ENCODE measurements at regions not wholly inside any gene's neighbourhood (a gene's known extent, or its start where the extent isn't known, plus 50 kb on each side); places are given as distances from the start of the nearest gene placed in this dataset.

- H3K4me3 ChIP-seq (ENCODE audit: low read length): no peak overlapping the region
- DNase-seq: peak in 1 of 2 donors; percentile 18
- no peaks in the 10 kb centered on the region for H3K36me3 ChIP-seq (ENCODE audit: control insufficient read depth, insufficient read depth, low read length)
- H3K4me1 ChIP-seq (ENCODE audit: control insufficient read depth, insufficient read depth, low read length): no peaks in the 10 kb centered on the region
- WGBS (ENCODE audit: insufficient coverage, low lambda C conversion rate): 80% methylated on average over 1 of the region's 10 CpGs
- H3K27ac ChIP-seq (ENCODE audit: low read length): no peak overlapping the region
- H3K9me3 ChIP-seq (ENCODE audit: control insufficient read depth, low read depth, low read length): no peaks in the 10 kb centered on the region
- peaks cover 6% of the 10 kb centered on the region for H3K27me3 ChIP-seq (ENCODE audit: control insufficient read depth, insufficient read depth, low read length)
Observed at GRCh38 chr1:17919525-17920439, 164.6 kb downstream of the ACTL8 start.

DNA sequence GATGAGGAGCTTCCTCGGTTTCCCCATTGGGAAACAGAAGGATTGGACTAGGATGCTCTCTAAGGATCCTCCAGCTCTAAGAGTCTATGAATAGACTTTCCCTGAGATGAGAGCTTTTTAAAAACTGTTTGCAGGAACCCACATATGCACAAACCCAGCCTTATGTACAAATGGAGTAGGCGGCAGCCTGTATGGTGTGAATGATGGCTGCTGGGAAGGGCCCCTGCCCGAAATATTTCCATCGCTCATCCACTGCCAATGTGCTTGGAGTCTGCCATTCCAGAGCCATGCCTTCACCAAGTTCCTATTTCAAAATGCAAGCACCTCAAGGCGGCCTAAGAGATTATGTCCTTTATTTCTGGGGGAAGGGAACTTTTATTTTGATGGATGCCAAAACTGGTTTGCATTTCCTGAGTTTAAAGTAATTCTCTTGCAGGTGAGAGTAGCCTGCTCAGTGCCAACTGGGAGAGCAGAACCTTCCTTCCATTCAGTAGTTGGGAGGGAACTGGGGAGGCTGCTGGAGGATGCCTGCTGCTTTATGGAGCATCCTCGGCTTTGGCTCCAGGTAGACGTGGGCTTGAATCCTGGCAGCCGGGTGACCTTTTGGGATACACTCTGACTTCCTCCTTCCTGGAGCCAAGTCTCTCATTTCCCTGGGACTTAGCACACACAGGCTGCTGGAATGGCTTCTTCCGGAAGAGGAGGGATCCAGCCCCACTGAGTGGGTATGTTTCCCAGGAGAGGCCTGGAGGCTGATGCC is 165.9 kb downstream of the ACTL8 start:
- no peaks in the 10 kb centered on the region for H3K4me1 ChIP-seq (ENCODE audit: control insufficient read depth, insufficient read depth, low read length)

DNA sequence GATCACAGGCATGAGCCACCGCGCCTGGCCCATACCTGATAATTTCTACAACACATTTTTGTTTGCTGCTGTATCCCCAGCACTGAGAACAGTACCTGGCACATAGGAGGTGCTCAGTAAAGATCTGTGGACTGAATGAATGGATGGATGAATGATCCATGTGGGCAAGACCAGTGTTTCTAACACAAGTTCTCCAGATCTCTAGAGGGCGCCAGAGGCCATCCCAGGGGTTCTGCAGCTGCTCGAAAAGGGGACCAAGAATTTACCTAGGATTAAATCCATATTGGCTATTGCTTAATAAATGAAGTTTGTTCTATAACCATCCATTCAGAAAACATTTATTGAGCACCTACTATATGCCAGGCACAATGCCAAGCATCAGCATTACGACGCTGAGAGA is 167.7 kb downstream of the ACTL8 start:
- H3K27me3 ChIP-seq (ENCODE audit: control insufficient read depth, insufficient read depth, low read length): no peaks in the 10 kb centered on the region

More for the DNA sequence above, 165.9 kb downstream of the ACTL8 start:
- no peaks in the 10 kb centered on the region for H3K36me3 ChIP-seq (ENCODE audit: control insufficient read depth, insufficient read depth, low read length)
- H3K9me3 ChIP-seq (ENCODE audit: control insufficient read depth, low read depth, low read length): no peaks in the 10 kb centered on the region
- WGBS (ENCODE audit: insufficient coverage, low lambda C conversion rate): no CpG with 5 or more reads among the region's 9 CpGs
- DNase-seq: no peak
- no peak overlapping the region for H3K27ac ChIP-seq (ENCODE audit: low read length)
- no peak overlapping the region for H3K4me3 ChIP-seq (ENCODE audit: low read length)
- peaks cover 5% of the 10 kb centered on the region for H3K27me3 ChIP-seq (ENCODE audit: control insufficient read depth, insufficient read depth, low read length)

DNA sequence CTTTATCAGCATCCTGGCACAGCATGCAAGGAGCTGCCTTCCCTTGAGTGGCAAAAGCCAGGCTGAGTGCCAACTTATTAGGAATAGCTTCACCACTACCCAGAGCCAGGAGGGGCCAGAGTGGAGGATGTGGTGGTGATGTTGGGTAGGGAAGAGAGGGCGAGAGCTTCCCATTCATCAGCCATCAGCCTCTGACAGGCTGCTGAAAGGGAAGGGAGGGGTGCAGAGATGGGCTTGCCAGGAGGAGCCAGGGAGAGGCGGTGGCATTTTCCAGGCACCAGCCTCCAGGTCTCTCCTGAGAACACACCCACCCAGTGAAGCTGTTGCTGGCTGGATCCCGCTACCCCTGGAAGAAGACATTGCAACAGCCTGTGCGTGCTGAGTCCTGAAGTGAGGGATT is 168.5 kb downstream of the ACTL8 start:
- Histone ChIP-seq H3K4me1 (ENCODE audit: control insufficient read depth, insufficient read depth, low read length) (no peaks in the 10 kb centered on the region), H3K4me3 (ENCODE audit: low read length) (no peak overlapping the region), H3K36me3 (ENCODE audit: control insufficient read depth, insufficient read depth, low read length) (no peaks in the 10 kb centered on the region), H3K27me3 (ENCODE audit: control insufficient read depth, insufficient read depth, low read length) (no peaks in the 10 kb centered on the region), H3K27ac (ENCODE audit: low read length) (no peak overlapping the region), H3K9me3 (ENCODE audit: control insufficient read depth, low read depth, low read length) (no peaks in the 10 kb centered on the region)
- WGBS (ENCODE audit: insufficient coverage, low lambda C conversion rate): no CpG with 5 or more reads among the region's 4 CpGs
- DNase-seq: no peak

More for the DNA sequence above, 167.7 kb downstream of the ACTL8 start:
- no peaks in the 10 kb centered on the region for H3K36me3 ChIP-seq (ENCODE audit: control insufficient read depth, insufficient read depth, low read length)
- no peak overlapping the region for H3K27ac ChIP-seq (ENCODE audit: low read length)
- WGBS (ENCODE audit: insufficient coverage, low lambda C conversion rate): no CpG with 5 or more reads among the region's 6 CpGs
- H3K4me3 ChIP-seq (ENCODE audit: low read length): no peak overlapping the region
- peak in 1 of 2 donors; percentile 9 for DNase-seq
- H3K9me3 ChIP-seq (ENCODE audit: control insufficient read depth, low read depth, low read length): no peaks in the 10 kb centered on the region
- no peaks in the 10 kb centered on the region for H3K4me1 ChIP-seq (ENCODE audit: control insufficient read depth, insufficient read depth, low read length)

- no peaks in the 10 kb centered on the region for H3K36me3 ChIP-seq (ENCODE audit: control insufficient read depth, insufficient read depth, low read length)
- H3K27ac ChIP-seq (ENCODE audit: low read length): no peak overlapping the region
- H3K4me1 ChIP-seq (ENCODE audit: control insufficient read depth, insufficient read depth, low read length): no peaks in the 10 kb centered on the region
- no peaks in the 10 kb centered on the region for H3K9me3 ChIP-seq (ENCODE audit: control insufficient read depth, low read depth, low read length)
- no peak for DNase-seq
- no peaks in the 10 kb centered on the region for H3K27me3 ChIP-seq (ENCODE audit: control insufficient read depth, insufficient read depth, low read length)
- no peak overlapping the region for H3K4me3 ChIP-seq (ENCODE audit: low read length)
Observed at GRCh38 chr1:17924578-17924977, 169.4 kb downstream of the ACTL8 start.

DNA sequence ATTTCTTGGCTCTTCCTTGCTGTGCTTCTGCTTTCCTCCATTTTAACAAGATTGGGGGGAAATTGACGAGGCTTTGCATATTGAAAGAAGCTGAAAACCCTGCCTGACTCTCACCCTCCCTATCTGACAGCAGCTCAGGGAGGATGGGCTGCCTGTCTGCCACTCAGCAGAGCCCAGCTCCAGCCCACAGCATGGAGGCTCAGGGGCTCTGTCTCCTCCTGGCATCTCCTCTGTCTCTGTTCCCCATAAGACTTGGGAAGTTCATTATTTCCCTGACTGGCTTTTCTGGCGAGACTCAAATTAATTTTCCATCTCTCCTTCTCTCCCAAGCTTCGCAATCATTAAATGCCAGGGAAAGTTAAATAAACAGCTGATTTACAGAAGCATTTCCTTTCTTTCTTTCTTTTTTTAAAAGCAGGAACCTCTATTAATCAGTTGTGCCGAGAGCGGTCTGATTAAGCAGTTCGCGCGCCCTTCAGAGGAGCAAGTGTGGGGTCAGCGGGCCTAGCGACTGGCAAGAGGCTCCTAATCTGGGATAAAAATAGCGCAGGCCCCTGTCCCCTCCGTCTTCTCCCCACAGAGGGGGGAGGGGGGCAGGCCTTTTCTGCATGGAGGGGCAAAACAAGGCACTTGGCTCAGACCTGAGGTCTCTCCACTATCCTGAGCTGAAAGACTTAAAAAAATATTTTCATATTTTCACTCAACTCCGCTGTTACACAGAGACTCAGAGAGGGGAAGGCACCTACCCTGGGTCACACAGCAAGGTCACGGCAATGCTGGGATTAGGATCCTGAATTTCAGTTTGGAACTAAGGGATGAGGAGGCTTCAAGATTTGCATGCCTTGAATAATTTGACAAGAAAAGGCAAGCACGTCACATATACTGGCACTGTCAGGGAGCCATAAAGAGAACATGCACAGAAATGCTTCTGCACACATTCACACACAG is 170.4 kb downstream of the ACTL8 start:
- WGBS (ENCODE audit: insufficient coverage, low lambda C conversion rate): no CpG with 5 or more reads among the region's 15 CpGs
- Histone ChIP-seq H3K4me3 (ENCODE audit: low read length) (no peak overlapping the region), H3K4me1 (ENCODE audit: control insufficient read depth, insufficient read depth, low read length) (no peaks in the 10 kb centered on the region), H3K9me3 (ENCODE audit: control insufficient read depth, low read depth, low read length) (no peaks in the 10 kb centered on the region), H3K36me3 (ENCODE audit: control insufficient read depth, insufficient read depth, low read length) (no peaks in the 10 kb centered on the region), H3K27ac (ENCODE audit: low read length) (no peak overlapping the region), H3K27me3 (ENCODE audit: control insufficient read depth, insufficient read depth, low read length) (no peaks in the 10 kb centered on the region)
- DNase-seq: no peak

GRCh38 chr1:17926906-17927305 is 171.8 kb downstream of the ACTL8 start:
- no peak overlapping the region for H3K27ac ChIP-seq (ENCODE audit: low read length)
- no peaks in the 10 kb centered on the region for H3K36me3 ChIP-seq (ENCODE audit: control insufficient read depth, insufficient read depth, low read length)
- no peak for DNase-seq
- WGBS (ENCODE audit: insufficient coverage, low lambda C conversion rate): no CpG with 5 or more reads among the region's 4 CpGs
- H3K9me3 ChIP-seq (ENCODE audit: control insufficient read depth, low read depth, low read length): no peaks in the 10 kb centered on the region
- no peak overlapping the region for H3K4me3 ChIP-seq (ENCODE audit: low read length)
- no peaks in the 10 kb centered on the region for H3K4me1 ChIP-seq (ENCODE audit: control insufficient read depth, insufficient read depth, low read length)
- H3K27me3 ChIP-seq (ENCODE audit: control insufficient read depth, insufficient read depth, low read length): no peaks in the 10 kb centered on the region

DNA sequence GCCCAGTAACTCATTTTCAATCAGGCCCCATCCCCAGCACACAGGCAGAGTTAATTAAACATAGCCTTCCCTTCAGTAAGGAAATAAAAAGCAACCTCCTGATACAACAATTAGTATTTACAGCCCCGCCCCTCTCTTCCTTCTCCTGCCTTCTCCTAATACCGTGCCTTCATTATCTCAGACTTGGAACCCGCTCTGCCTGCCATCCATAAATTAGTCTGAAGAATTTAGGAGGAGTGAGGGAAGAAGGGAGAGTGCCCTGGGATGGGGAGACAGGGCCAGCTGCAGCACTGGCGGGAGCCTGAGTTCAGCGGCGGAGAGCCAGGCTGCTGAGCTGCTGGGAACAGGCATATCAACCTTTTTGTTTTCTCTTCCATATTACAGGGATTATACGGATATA is 172.8 kb downstream of the ACTL8 start:
- Histone ChIP-seq H3K9me3 (ENCODE audit: control insufficient read depth, low read depth, low read length) (no peaks in the 10 kb centered on the region), H3K36me3 (ENCODE audit: control insufficient read depth, insufficient read depth, low read length) (no peaks in the 10 kb centered on the region), H3K27me3 (ENCODE audit: control insufficient read depth, insufficient read depth, low read length) (no peaks in the 10 kb centered on the region), H3K4me1 (ENCODE audit: control insufficient read depth, insufficient read depth, low read length) (no peaks in the 10 kb centered on the region), H3K27ac (ENCODE audit: low read length) (no peak overlapping the region), H3K4me3 (ENCODE audit: low read length) (no peak overlapping the region)
- WGBS (ENCODE audit: insufficient coverage, low lambda C conversion rate): 100% methylated on average over 1 of the region's 7 CpGs
- no peak for DNase-seq

GRCh38 chr1:17929224-17929623 is 174.1 kb downstream of the ACTL8 start:
- Histone ChIP-seq H3K9me3 (ENCODE audit: control insufficient read depth, low read depth, low read length) (no peaks in the 10 kb centered on the region), H3K27me3 (ENCODE audit: control insufficient read depth, insufficient read depth, low read length) (no peaks in the 10 kb centered on the region), H3K36me3 (ENCODE audit: control insufficient read depth, insufficient read depth, low read length) (no peaks in the 10 kb centered on the region), H3K27ac (ENCODE audit: low read length) (no peak overlapping the region), H3K4me1 (ENCODE audit: control insufficient read depth, insufficient read depth, low read length) (no peaks in the 10 kb centered on the region), H3K4me3 (ENCODE audit: low read length) (no peak overlapping the region)
- no peak for DNase-seq
- WGBS (ENCODE audit: insufficient coverage, low lambda C conversion rate): 40% methylated on average over 1 of the region's 6 CpGs

- Histone ChIP-seq H3K27ac (ENCODE audit: low read length) (no peak overlapping the region), H3K4me1 (ENCODE audit: control insufficient read depth, insufficient read depth, low read length) (no peaks in the 10 kb centered on the region), H3K27me3 (ENCODE audit: control insufficient read depth, insufficient read depth, low read length) (no peaks in the 10 kb centered on the region), H3K9me3 (ENCODE audit: control insufficient read depth, low read depth, low read length) (no peaks in the 10 kb centered on the region), H3K4me3 (ENCODE audit: low read length) (no peak overlapping the region), H3K36me3 (ENCODE audit: control insufficient read depth, insufficient read depth, low read length) (no peaks in the 10 kb centered on the region)
- no CpG with 5 or more reads among the region's 4 CpGs for WGBS (ENCODE audit: insufficient coverage, low lambda C conversion rate)
- DNase-seq: no peak
Observed at GRCh38 chr1:17930635-17931034, 175.5 kb downstream of the ACTL8 start.

Data from large intestine (tissue), 3 donors.